GM23338 (cell line): ENCODE measurements at regions not wholly inside any gene's neighbourhood (a gene's known extent, or its start where the extent isn't known, plus 50 kb on each side); places are given as distances from the start of the nearest gene placed in this dataset.

Experiments
- CREB1 ChIP-seq: fragments of 250-450 bp; sonication (Bioruptor Pico); IDR thresholded peaks from 2 replicates; pipeline ENCODE4 v1.5.0; 2020; ENCODE audit warnings: low read depth, mild to moderate bottlenecking, moderate library complexity
- CTCF ChIP-seq, 2 experiments: fragments of 200-600 bp in 1 of 2; sonication (generic) in 1 of 2; conservative IDR thresholded peaks; 2 replicates each; pipeline versions ENCODE4 v1.5.1 to v1.6.1; 2016 to 2017; ENCODE audit warnings: antibody characterized with exemption in 2 of 2, low read depth in 2 of 2, mild to moderate bottlenecking in 2 of 2, moderate library complexity in 1 of 2
- EZH2 ChIP-seq: fragments of 200-600 bp; sonication (generic); IDR thresholded peaks from one replicate; pipeline ENCODE4 v1.8.0; 2017; ENCODE audit warnings: antibody characterized with exemption, mild to moderate bottlenecking, low read depth; ENCODE audit not compliant: unreplicated experiment
- EZH2phosphoT487 ChIP-seq: fragments of 200-600 bp; sonication (generic); IDR thresholded peaks from one replicate; pipeline ENCODE4 v1.8.1; 2018; ENCODE audit warnings: antibody characterized with exemption; ENCODE audit not compliant: unreplicated experiment
- JUNB ChIP-seq: IDR thresholded peaks from one replicate; pipeline ENCODE4 v1.6.1; 2016; ENCODE audit warnings: antibody characterized with exemption; ENCODE audit not compliant: unreplicated experiment
- NANOG ChIP-seq: IDR thresholded peaks from 2 replicates; pipeline ENCODE4 v1.6.1; 2016; ENCODE audit warnings: antibody characterized with exemption, borderline replicate concordance
- POLR2AphosphoS5 ChIP-seq: IDR thresholded peaks from 2 replicates; pipeline ENCODE4 v1.6.1; 2016; ENCODE audit warnings: antibody characterized with exemption, low read depth
- ZNF114 ChIP-seq: fragments of 250-450 bp; sonication (Bioruptor Pico); IDR thresholded peaks from 2 replicates; pipeline ENCODE4 v1.5.0; 2020; ENCODE audit warnings: mild to moderate bottlenecking, moderate library complexity
- ZNF331 ChIP-seq: fragments of 250-450 bp; sonication (Bioruptor Pico); IDR thresholded peaks from 2 replicates; pipeline ENCODE4 v1.5.0; 2020; ENCODE audit warnings: low read depth, mild to moderate bottlenecking, moderate library complexity
- TF ChIP-seq, protein P1 (sequence below): IDR thresholded peaks from one replicate; pipeline ENCODE4 v1.6.1; 2018; ENCODE audit warnings: antibody characterized with exemption; ENCODE audit not compliant: unreplicated experiment
- TF ChIP-seq, protein P2 (sequence below): fragments of 250-450 bp; sonication (Bioruptor Pico); IDR thresholded peaks from 2 replicates; pipeline ENCODE4 v1.5.0; 2020; ENCODE audit warnings: mild to moderate bottlenecking, moderate library complexity
- TF ChIP-seq, protein P3 (sequence below): IDR thresholded peaks from 2 replicates; pipeline ENCODE4 v1.6.1; 2016; ENCODE audit warnings: antibody characterized with exemption

GRCh38 chr11:81359476-81359875, 1374.2 kb downstream of the FAM181B start:
- TF ChIP-seq CTCF (conservative IDR thresholded peaks at IDR 0.05; ENCODE audit: low read depth in 2 of 2), result no peak
- TF ChIP-seq JUNB, result no peak
- no peak for TF ChIP-seq EZH2
- TF ChIP-seq POLR2AphosphoS5, result no peak
- no peak for TF ChIP-seq CREB1 (CRISPR knock-in tag)
- no peak for TF ChIP-seq EZH2phosphoT487
- no peak for TF ChIP-seq ZNF331
- TF ChIP-seq, protein P1, sequence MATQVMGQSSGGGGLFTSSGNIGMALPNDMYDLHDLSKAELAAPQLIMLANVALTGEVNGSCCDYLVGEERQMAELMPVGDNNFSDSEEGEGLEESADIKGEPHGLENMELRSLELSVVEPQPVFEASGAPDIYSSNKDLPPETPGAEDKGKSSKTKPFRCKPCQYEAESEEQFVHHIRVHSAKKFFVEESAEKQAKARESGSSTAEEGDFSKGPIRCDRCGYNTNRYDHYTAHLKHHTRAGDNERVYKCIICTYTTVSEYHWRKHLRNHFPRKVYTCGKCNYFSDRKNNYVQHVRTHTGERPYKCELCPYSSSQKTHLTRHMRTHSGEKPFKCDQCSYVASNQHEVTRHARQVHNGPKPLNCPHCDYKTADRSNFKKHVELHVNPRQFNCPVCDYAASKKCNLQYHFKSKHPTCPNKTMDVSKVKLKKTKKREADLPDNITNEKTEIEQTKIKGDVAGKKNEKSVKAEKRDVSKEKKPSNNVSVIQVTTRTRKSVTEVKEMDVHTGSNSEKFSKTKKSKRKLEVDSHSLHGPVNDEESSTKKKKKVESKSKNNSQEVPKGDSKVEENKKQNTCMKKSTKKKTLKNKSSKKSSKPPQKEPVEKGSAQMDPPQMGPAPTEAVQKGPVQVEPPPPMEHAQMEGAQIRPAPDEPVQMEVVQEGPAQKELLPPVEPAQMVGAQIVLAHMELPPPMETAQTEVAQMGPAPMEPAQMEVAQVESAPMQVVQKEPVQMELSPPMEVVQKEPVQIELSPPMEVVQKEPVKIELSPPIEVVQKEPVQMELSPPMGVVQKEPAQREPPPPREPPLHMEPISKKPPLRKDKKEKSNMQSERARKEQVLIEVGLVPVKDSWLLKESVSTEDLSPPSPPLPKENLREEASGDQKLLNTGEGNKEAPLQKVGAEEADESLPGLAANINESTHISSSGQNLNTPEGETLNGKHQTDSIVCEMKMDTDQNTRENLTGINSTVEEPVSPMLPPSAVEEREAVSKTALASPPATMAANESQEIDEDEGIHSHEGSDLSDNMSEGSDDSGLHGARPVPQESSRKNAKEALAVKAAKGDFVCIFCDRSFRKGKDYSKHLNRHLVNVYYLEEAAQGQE, result no peak
- no peak for TF ChIP-seq ZNF114 (CRISPR knock-in tag)
- TF ChIP-seq, protein P2, sequence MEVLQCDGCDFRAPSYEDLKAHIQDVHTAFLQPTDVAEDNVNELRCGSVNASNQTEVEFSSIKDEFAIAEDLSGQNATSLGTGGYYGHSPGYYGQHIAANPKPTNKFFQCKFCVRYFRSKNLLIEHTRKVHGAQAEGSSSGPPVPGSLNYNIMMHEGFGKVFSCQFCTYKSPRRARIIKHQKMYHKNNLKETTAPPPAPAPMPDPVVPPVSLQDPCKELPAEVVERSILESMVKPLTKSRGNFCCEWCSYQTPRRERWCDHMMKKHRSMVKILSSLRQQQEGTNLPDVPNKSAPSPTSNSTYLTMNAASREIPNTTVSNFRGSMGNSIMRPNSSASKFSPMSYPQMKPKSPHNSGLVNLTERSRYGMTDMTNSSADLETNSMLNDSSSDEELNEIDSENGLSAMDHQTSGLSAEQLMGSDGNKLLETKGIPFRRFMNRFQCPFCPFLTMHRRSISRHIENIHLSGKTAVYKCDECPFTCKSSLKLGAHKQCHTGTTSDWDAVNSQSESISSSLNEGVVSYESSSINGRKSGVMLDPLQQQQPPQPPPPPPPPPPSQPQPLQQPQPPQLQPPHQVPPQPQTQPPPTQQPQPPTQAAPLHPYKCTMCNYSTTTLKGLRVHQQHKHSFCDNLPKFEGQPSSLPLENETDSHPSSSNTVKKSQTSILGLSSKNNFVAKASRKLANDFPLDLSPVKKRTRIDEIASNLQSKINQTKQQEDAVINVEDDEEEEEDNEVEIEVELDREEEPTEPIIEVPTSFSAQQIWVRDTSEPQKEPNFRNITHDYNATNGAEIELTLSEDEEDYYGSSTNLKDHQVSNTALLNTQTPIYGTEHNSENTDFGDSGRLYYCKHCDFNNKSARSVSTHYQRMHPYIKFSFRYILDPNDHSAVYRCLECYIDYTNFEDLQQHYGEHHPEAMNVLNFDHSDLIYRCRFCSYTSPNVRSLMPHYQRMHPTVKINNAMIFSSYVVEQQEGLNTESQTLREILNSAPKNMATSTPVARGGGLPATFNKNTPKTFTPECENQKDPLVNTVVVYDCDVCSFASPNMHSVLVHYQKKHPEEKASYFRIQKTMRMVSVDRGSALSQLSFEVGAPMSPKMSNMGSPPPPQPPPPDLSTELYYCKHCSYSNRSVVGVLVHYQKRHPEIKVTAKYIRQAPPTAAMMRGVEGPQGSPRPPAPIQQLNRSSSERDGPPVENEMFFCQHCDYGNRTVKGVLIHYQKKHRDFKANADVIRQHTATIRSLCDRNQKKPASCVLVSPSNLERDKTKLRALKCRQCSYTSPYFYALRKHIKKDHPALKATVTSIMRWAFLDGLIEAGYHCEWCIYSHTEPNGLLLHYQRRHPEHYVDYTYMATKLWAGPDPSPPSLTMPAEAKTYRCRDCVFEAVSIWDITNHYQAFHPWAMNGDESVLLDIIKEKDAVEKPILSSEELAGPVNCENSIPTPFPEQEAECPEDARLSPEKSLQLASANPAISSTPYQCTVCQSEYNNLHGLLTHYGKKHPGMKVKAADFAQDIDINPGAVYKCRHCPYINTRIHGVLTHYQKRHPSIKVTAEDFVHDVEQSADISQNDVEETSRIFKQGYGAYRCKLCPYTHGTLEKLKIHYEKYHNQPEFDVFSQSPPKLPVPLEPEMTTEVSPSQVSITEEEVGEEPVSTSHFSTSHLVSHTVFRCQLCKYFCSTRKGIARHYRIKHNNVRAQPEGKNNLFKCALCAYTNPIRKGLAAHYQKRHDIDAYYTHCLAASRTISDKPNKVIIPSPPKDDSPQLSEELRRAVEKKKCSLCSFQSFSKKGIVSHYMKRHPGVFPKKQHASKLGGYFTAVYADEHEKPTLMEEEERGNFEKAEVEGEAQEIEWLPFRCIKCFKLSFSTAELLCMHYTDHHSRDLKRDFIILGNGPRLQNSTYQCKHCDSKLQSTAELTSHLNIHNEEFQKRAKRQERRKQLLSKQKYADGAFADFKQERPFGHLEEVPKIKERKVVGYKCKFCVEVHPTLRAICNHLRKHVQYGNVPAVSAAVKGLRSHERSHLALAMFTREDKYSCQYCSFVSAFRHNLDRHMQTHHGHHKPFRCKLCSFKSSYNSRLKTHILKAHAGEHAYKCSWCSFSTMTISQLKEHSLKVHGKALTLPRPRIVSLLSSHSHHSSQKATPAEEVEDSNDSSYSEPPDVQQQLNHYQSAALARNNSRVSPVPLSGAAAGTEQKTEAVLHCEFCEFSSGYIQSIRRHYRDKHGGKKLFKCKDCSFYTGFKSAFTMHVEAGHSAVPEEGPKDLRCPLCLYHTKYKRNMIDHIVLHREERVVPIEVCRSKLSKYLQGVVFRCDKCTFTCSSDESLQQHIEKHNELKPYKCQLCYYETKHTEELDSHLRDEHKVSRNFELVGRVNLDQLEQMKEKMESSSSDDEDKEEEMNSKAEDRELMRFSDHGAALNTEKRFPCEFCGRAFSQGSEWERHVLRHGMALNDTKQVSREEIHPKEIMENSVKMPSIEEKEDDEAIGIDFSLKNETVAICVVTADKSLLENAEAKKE (CRISPR knock-in tag), result no peak
- TF ChIP-seq, protein P3, sequence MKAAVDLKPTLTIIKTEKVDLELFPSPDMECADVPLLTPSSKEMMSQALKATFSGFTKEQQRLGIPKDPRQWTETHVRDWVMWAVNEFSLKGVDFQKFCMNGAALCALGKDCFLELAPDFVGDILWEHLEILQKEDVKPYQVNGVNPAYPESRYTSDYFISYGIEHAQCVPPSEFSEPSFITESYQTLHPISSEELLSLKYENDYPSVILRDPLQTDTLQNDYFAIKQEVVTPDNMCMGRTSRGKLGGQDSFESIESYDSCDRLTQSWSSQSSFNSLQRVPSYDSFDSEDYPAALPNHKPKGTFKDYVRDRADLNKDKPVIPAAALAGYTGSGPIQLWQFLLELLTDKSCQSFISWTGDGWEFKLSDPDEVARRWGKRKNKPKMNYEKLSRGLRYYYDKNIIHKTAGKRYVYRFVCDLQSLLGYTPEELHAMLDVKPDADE, result no peak
- TF ChIP-seq NANOG, result no peak
